ENCODE measurements at regions not wholly inside any gene's neighbourhood (a gene's known extent, or its start where the extent isn't known, plus 50 kb on each side); places are given as distances from the start of the nearest gene placed in this dataset.

- no peak for TF ChIP-seq CTCF (IDR thresholded peaks at IDR 0.05)
- no peaks in the 10 kb centered on the region for H3K36me3 ChIP-seq (ENCODE audit: control insufficient read depth, insufficient read depth, low read length)
Observed at GRCh38 chr5:17406423-17406838, 91.6 kb upstream of the TAF11L2 start.

GRCh38 chr5:17411436-17412402 is 86.3 kb upstream of the TAF11L2 start:
- no peak overlapping the region for H3K9ac ChIP-seq
- no peak overlapping the region for H3K4me3 ChIP-seq (ENCODE audit: low read depth, low read length)
- H2AFZ ChIP-seq, result no peak overlapping the region
- no peaks in the 10 kb centered on the region for H3K36me3 ChIP-seq (ENCODE audit: control insufficient read depth, insufficient read depth, low read length)
- no peaks in the 10 kb centered on the region for H3K79me2 ChIP-seq
- H3K27ac ChIP-seq, result no peak overlapping the region
- H3K4me1 ChIP-seq, result peaks cover 3% of the 10 kb centered on the region
- H3K4me2 ChIP-seq (ENCODE audit: low read length), result no peak overlapping the region
- no peak for TF ChIP-seq CTCF (IDR thresholded peaks at IDR 0.05)
- no peaks in the 10 kb centered on the region for H3K27me3 ChIP-seq (ENCODE audit: control insufficient read depth, insufficient read depth, low read length)
- H3K9me3 ChIP-seq (ENCODE audit: control insufficient read depth, low read length), result no peaks in the 10 kb centered on the region

More at GRCh38 chr5:17406423-17406838, 91.6 kb upstream of the TAF11L2 start:
- no peaks in the 10 kb centered on the region for H3K9me3 ChIP-seq (ENCODE audit: control insufficient read depth, low read length)
- no peak overlapping the region for H2AFZ ChIP-seq
- no peak overlapping the region for H3K4me3 ChIP-seq (ENCODE audit: low read depth, low read length)
- no peak overlapping the region for H3K27ac ChIP-seq
- no peaks in the 10 kb centered on the region for H3K79me2 ChIP-seq
- H3K4me2 ChIP-seq (ENCODE audit: low read length), result peak overlapping the region; percentile 20
- no peak overlapping the region for H3K9ac ChIP-seq
- no peaks in the 10 kb centered on the region for H3K27me3 ChIP-seq (ENCODE audit: control insufficient read depth, insufficient read depth, low read length)
- peaks cover 17% of the 10 kb centered on the region for H3K4me1 ChIP-seq

GRCh38 chr5:17412760-17413671 is 85.0 kb upstream of the TAF11L2 start:
- H3K9me3 ChIP-seq (ENCODE audit: control insufficient read depth, low read length), result no peaks in the 10 kb centered on the region
- no peaks in the 10 kb centered on the region for H3K36me3 ChIP-seq (ENCODE audit: control insufficient read depth, insufficient read depth, low read length)
- no peak overlapping the region for H3K4me3 ChIP-seq (ENCODE audit: low read depth, low read length)
- no peak overlapping the region for H3K9ac ChIP-seq
- no peaks in the 10 kb centered on the region for H3K79me2 ChIP-seq
- H2AFZ ChIP-seq, result peak overlapping the region; percentile 1
- TF ChIP-seq CTCF (IDR thresholded peaks at IDR 0.05), result no peak
- H3K27me3 ChIP-seq (ENCODE audit: control insufficient read depth, insufficient read depth, low read length), result no peaks in the 10 kb centered on the region
- peaks cover 3% of the 10 kb centered on the region for H3K4me1 ChIP-seq
- no peak overlapping the region for H3K27ac ChIP-seq
- H3K4me2 ChIP-seq (ENCODE audit: low read length), result no peak overlapping the region

GRCh38 chr5:17413691-17414090 is 84.3 kb upstream of the TAF11L2 start:
- H3K27ac ChIP-seq, result no peak overlapping the region
- no peaks in the 10 kb centered on the region for H3K36me3 ChIP-seq (ENCODE audit: control insufficient read depth, insufficient read depth, low read length)
- H3K79me2 ChIP-seq, result no peaks in the 10 kb centered on the region
- no peak overlapping the region for H3K4me3 ChIP-seq (ENCODE audit: low read depth, low read length)
- no peak overlapping the region for H3K9ac ChIP-seq
- H3K27me3 ChIP-seq (ENCODE audit: control insufficient read depth, insufficient read depth, low read length), result no peaks in the 10 kb centered on the region
- H3K9me3 ChIP-seq (ENCODE audit: control insufficient read depth, low read length), result no peaks in the 10 kb centered on the region
- H2AFZ ChIP-seq, result no peak overlapping the region
- no peak for TF ChIP-seq CTCF (IDR thresholded peaks at IDR 0.05)
- peaks cover 3% of the 10 kb centered on the region for H3K4me1 ChIP-seq
- H3K4me2 ChIP-seq (ENCODE audit: low read length), result no peak overlapping the region
